ENCODE measurements at regions not wholly inside any gene's neighbourhood (a gene's known extent, or its start where the extent isn't known, plus 50 kb on each side); places are given as distances from the start of the nearest gene placed in this dataset.

- Histone ChIP-seq H3K27me3 (no peaks in the 10 kb centered on the region), H3K4me3 (no peak overlapping the region), H3K27ac (no peak overlapping the region), H3K36me3 (replicated peaks; ENCODE audit: insufficient read depth, low read depth) (no peaks in the 10 kb centered on the region), H3K4me2 (no peak overlapping the region), H4K20me1 (ENCODE audit: insufficient read depth, poor library complexity, severe bottlenecking) (no peaks in the 10 kb centered on the region), H3K9me3 (ENCODE audit: low read depth) (no peaks in the 10 kb centered on the region), H3K9me2 (replicated peaks; ENCODE audit: insufficient read depth) (no peaks in the 10 kb centered on the region), H2AFZ (no peak overlapping the region), H3K4me1 (ENCODE audit: insufficient read depth) (no peaks in the 10 kb centered on the region), H3K79me2 (no peaks in the 10 kb centered on the region)
- no peak for TF ChIP-seq EZH2 (IDR thresholded peaks at IDR 0.05; ENCODE audit: borderline replicate concordance)
- no peak for TF ChIP-seq CTCF (IDR thresholded peaks at IDR 0.05; ENCODE audit: poor library complexity)
- DNase-seq (ENCODE audit: low spot score) = no peak
- WGBS (ENCODE audit: low lambda C conversion rate, missing lambda C conversion rate) = 92% methylated on average over 2 of the region's 2 CpGs
Observed at GRCh38 chr4:141304346-141304745, 83.7 kb downstream of the ZNF330 start.

- no peak for TF ChIP-seq CTCF (IDR thresholded peaks at IDR 0.05; ENCODE audit: poor library complexity)
- TF ChIP-seq EZH2 (IDR thresholded peaks at IDR 0.05; ENCODE audit: borderline replicate concordance) = no peak
- TF ChIP-seq EZH2phosphoT487 (IDR thresholded peaks at IDR 0.05; ENCODE audit: low read depth, severe bottlenecking, unreplicated experiment) = no peak
- Histone ChIP-seq H3K9me2 (replicated peaks; ENCODE audit: insufficient read depth) (no peaks in the 10 kb centered on the region), H3K4me1 (ENCODE audit: insufficient read depth) (no peaks in the 10 kb centered on the region), H3K9me3 (ENCODE audit: low read depth) (no peaks in the 10 kb centered on the region), H2AFZ (no peak overlapping the region), H3K4me2 (no peak overlapping the region), H4K20me1 (ENCODE audit: insufficient read depth, poor library complexity, severe bottlenecking) (no peaks in the 10 kb centered on the region), H3K36me3 (replicated peaks; ENCODE audit: insufficient read depth, low read depth) (no peaks in the 10 kb centered on the region), H3K79me2 (no peaks in the 10 kb centered on the region), H3K4me3 (no peak overlapping the region), H3K27ac (no peak overlapping the region), H3K27me3 (no peaks in the 10 kb centered on the region)
- DNase-seq (ENCODE audit: low spot score) = no peak
- WGBS (ENCODE audit: low lambda C conversion rate, missing lambda C conversion rate) = 70% methylated on average over 7 of the region's 7 CpGs
Observed at GRCh38 chr4:141306331-141306730, 85.6 kb downstream of the ZNF330 start.

GRCh38 chr4:141307241-141307689 lies 86.6 kb downstream of the ZNF330 start:
- Histone ChIP-seq H3K4me2 (no peak overlapping the region), H3K27ac (no peak overlapping the region), H3K36me3 (replicated peaks; ENCODE audit: insufficient read depth, low read depth) (no peaks in the 10 kb centered on the region), H4K20me1 (ENCODE audit: insufficient read depth, poor library complexity, severe bottlenecking) (no peaks in the 10 kb centered on the region), H3K9me3 (ENCODE audit: low read depth) (no peaks in the 10 kb centered on the region), H2AFZ (no peak overlapping the region), H3K79me2 (no peaks in the 10 kb centered on the region), H3K4me1 (ENCODE audit: insufficient read depth) (no peaks in the 10 kb centered on the region), H3K9me2 (replicated peaks; ENCODE audit: insufficient read depth) (no peaks in the 10 kb centered on the region), H3K27me3 (peaks cover 4% of the 10 kb centered on the region), H3K4me3 (no peak overlapping the region)
- no peak for TF ChIP-seq EZH2phosphoT487 (IDR thresholded peaks at IDR 0.05; ENCODE audit: low read depth, severe bottlenecking, unreplicated experiment)
- TF ChIP-seq CTCF (IDR thresholded peaks at IDR 0.05; ENCODE audit: poor library complexity) = peak; percentile 72
- 39% methylated on average over 5 of the region's 5 CpGs for WGBS (ENCODE audit: low lambda C conversion rate, missing lambda C conversion rate)
- peak; percentile 60 for DNase-seq (ENCODE audit: low spot score)

GRCh38 chr4:141309874-141310273 lies 89.2 kb downstream of the ZNF330 start:
- Histone ChIP-seq H3K4me1 (ENCODE audit: insufficient read depth) (no peaks in the 10 kb centered on the region), H3K4me2 (no peak overlapping the region), H3K9me2 (replicated peaks; ENCODE audit: insufficient read depth) (no peaks in the 10 kb centered on the region), H2AFZ (no peak overlapping the region), H3K79me2 (no peaks in the 10 kb centered on the region), H3K9me3 (ENCODE audit: low read depth) (no peaks in the 10 kb centered on the region), H3K4me3 (no peak overlapping the region), H3K36me3 (replicated peaks; ENCODE audit: insufficient read depth, low read depth) (no peaks in the 10 kb centered on the region), H3K27ac (no peak overlapping the region), H4K20me1 (ENCODE audit: insufficient read depth, poor library complexity, severe bottlenecking) (no peaks in the 10 kb centered on the region), H3K27me3 (peaks cover 4% of the 10 kb centered on the region)
- no peak for DNase-seq (ENCODE audit: low spot score)
- no peak for TF ChIP-seq CTCF (IDR thresholded peaks at IDR 0.05; ENCODE audit: poor library complexity)
- TF ChIP-seq EZH2 (IDR thresholded peaks at IDR 0.05; ENCODE audit: borderline replicate concordance) = no peak
- TF ChIP-seq EZH2phosphoT487 (IDR thresholded peaks at IDR 0.05; ENCODE audit: low read depth, severe bottlenecking, unreplicated experiment) = no peak
- WGBS (ENCODE audit: low lambda C conversion rate, missing lambda C conversion rate) = 94% methylated on average over 3 of the region's 3 CpGs
